Occipital lobe (tissue), 1 donor: ENCODE measurements at regions not wholly inside any gene's neighbourhood (a gene's known extent, or its start where the extent isn't known, plus 50 kb on each side); places are given as distances from the start of the nearest gene placed in this dataset.

ENCODE experiments used
- DNase-seq: peaks from one replicate; lab custom pipeline; 2025; lab: John Stamatoyannopoulos, UW

GRCh38 chr14:100467046-100467750 lies 120.0 kb downstream of the BEGAIN start:
- DNase-seq = no peak

GRCh38 chr14:100467939-100468338 lies 119.3 kb downstream of the BEGAIN start:
- no peak for DNase-seq

- no peak for DNase-seq
Measured at GRCh38 chr14:100468557-100468956, 118.7 kb downstream of the BEGAIN start.

- no peak for DNase-seq
Measured at GRCh38 chr14:100469632-100470522, 117.3 kb downstream of the BEGAIN start.

- no peak for DNase-seq
Measured at GRCh38 chr14:100470523-100470897, 116.7 kb downstream of the BEGAIN start.

- DNase-seq = no peak
Measured at GRCh38 chr14:100471441-100472093, 115.7 kb downstream of the BEGAIN start.

- DNase-seq = no peak
Measured at GRCh38 chr14:100472094-100472455, 115.1 kb downstream of the BEGAIN start.

GRCh38 chr14:100472491-100472890 lies 114.7 kb downstream of the BEGAIN start:
- DNase-seq = no peak

- no peak for DNase-seq
Measured at GRCh38 chr14:100473249-100473648, 114.0 kb downstream of the BEGAIN start.

GRCh38 chr14:100474196-100474595 lies 113.0 kb downstream of the BEGAIN start:
- no peak for DNase-seq

GRCh38 chr14:100475268-100475667 lies 111.9 kb downstream of the BEGAIN start:
- no peak for DNase-seq

GRCh38 chr14:100476012-100476822 lies 111.0 kb downstream of the BEGAIN start:
- DNase-seq = no peak

GRCh38 chr14:100484531-100485267 lies 102.5 kb downstream of the BEGAIN start:
- DNase-seq = no peak

- DNase-seq = peak; percentile 52
Measured at GRCh38 chr14:100486025-100486828, 101.0 kb downstream of the BEGAIN start.
